Lung microvascular endothelial cell (primary cell): ENCODE measurements at regions not wholly inside any gene's neighbourhood (a gene's known extent, or its start where the extent isn't known, plus 50 kb on each side); places are given as distances from the start of the nearest gene placed in this dataset.

Experiments used
- DNase-seq, 2 donors: peaks; one replicate each; pipeline versions ENCODE4 v3.0.0 to v3.0.0-alpha.2; 2010; ENCODE audit warnings: low read depth in 2 of 2

GRCh38 chr5:162485666-162486292, 418.2 kb downstream of the GABRG2 start:
- DNase-seq: no peak

- DNase-seq: no peak
Observed at GRCh38 chr5:162487528-162488525, 420.3 kb downstream of the GABRG2 start.

- DNase-seq: no peak
Observed at GRCh38 chr5:162496100-162496808, 428.7 kb downstream of the GABRG2 start.

GRCh38 chr5:162497455-162497854, 429.9 kb downstream of the GABRG2 start:
- DNase-seq: no peak

- no peak for DNase-seq
Observed at GRCh38 chr5:162502780-162503179, 435.2 kb downstream of the GABRG2 start.

GRCh38 chr5:162503796-162504195, 436.2 kb downstream of the GABRG2 start:
- DNase-seq: no peak

GRCh38 chr5:162512935-162513565, 445.5 kb downstream of the GABRG2 start:
- no peak for DNase-seq

- no peak for DNase-seq
Observed at GRCh38 chr5:162514116-162514515, 446.5 kb downstream of the GABRG2 start.

- no peak for DNase-seq
Observed at GRCh38 chr5:162520878-162521277, 453.3 kb downstream of the GABRG2 start.

- DNase-seq: no peak
Observed at GRCh38 chr5:162529209-162529608, 461.6 kb downstream of the GABRG2 start.

- DNase-seq: no peak
Observed at GRCh38 chr5:162529886-162530285, 462.3 kb downstream of the GABRG2 start.

- DNase-seq: no peak
Observed at GRCh38 chr5:162543437-162543836, 475.9 kb downstream of the GABRG2 start.

- DNase-seq: no peak
Observed at GRCh38 chr5:162544905-162545304, 477.3 kb downstream of the GABRG2 start.

GRCh38 chr5:162550236-162550635, 482.7 kb downstream of the GABRG2 start:
- DNase-seq: no peak

GRCh38 chr5:162558120-162558519, 490.5 kb downstream of the GABRG2 start:
- DNase-seq: no peak

GRCh38 chr5:162567644-162568043, 500.1 kb downstream of the GABRG2 start:
- DNase-seq: no peak

- no peak for DNase-seq
Observed at GRCh38 chr5:162573758-162574157, 506.2 kb downstream of the GABRG2 start.

- no peak for DNase-seq
Observed at GRCh38 chr5:162591724-162592123, 524.2 kb downstream of the GABRG2 start.

GRCh38 chr5:162593881-162594280, 526.3 kb downstream of the GABRG2 start:
- no peak for DNase-seq

GRCh38 chr5:162603443-162604070, 536.0 kb downstream of the GABRG2 start:
- DNase-seq: no peak

- no peak for DNase-seq
Observed at GRCh38 chr5:162607879-162608278, 540.3 kb downstream of the GABRG2 start.
